ENCODE measurements at regions not wholly inside any gene's neighbourhood (a gene's known extent, or its start where the extent isn't known, plus 50 kb on each side); places are given as distances from the start of the nearest gene placed in this dataset.

GRCh38 chr7:131720703-131721102 lies 164.3 kb upstream of the PODXL start:
- H3K9me3 ChIP-seq (ENCODE audit: low read length): no peaks in the 10 kb centered on the region
- H3K9me2 ChIP-seq (ENCODE audit: low read depth, low read length): no peaks in the 10 kb centered on the region
- H3K4me3 ChIP-seq (ENCODE audit: low read depth, low read length, poor library complexity, severe bottlenecking): no peak overlapping the region
- no peak overlapping the region for H2AFZ ChIP-seq (ENCODE audit: low read length)
- H3K79me2 ChIP-seq (ENCODE audit: insufficient read depth, low read length): no peaks in the 10 kb centered on the region
- H3K27ac ChIP-seq (ENCODE audit: low read depth, low read length, poor library complexity, severe bottlenecking): no peak overlapping the region
- no peaks in the 10 kb centered on the region for H3F3A ChIP-seq (ENCODE audit: insufficient read depth, low read length)
- H3K4me2 ChIP-seq (ENCODE audit: low read length): no peak overlapping the region
- no peak overlapping the region for H3K9ac ChIP-seq (ENCODE audit: low read length)
- no peaks in the 10 kb centered on the region for H3K36me3 ChIP-seq (ENCODE audit: insufficient read depth, low read length)
- H3K27me3 ChIP-seq (ENCODE audit: insufficient read depth, low read length): peaks cover 4% of the 10 kb centered on the region
- TF ChIP-seq CTCF (IDR thresholded peaks at IDR 0.05; ENCODE audit: low read length) (no peak), EZH2 (IDR thresholded peaks at IDR 0.05; ENCODE audit: borderline replicate concordance, low read length) (no peak)
- no peaks in the 10 kb centered on the region for H4K20me1 ChIP-seq (ENCODE audit: insufficient read depth, low read length)
- no peaks in the 10 kb centered on the region for H3K4me1 ChIP-seq (ENCODE audit: insufficient read depth, low read length, severe bottlenecking)

- Histone ChIP-seq H3K36me3 (ENCODE audit: insufficient read depth, low read length) (no peaks in the 10 kb centered on the region), H2AFZ (ENCODE audit: low read length) (no peak overlapping the region), H3K27ac (ENCODE audit: low read depth, low read length, poor library complexity, severe bottlenecking) (no peak overlapping the region), H4K20me1 (ENCODE audit: insufficient read depth, low read length) (no peaks in the 10 kb centered on the region), H3K9me2 (ENCODE audit: low read depth, low read length) (no peaks in the 10 kb centered on the region), H3K4me3 (ENCODE audit: low read depth, low read length, poor library complexity, severe bottlenecking) (no peak overlapping the region), H3K4me1 (ENCODE audit: insufficient read depth, low read length, severe bottlenecking) (no peaks in the 10 kb centered on the region), H3K79me2 (ENCODE audit: insufficient read depth, low read length) (no peaks in the 10 kb centered on the region), H3K9me3 (ENCODE audit: low read length) (no peaks in the 10 kb centered on the region), H3F3A (ENCODE audit: insufficient read depth, low read length) (no peaks in the 10 kb centered on the region), H3K27me3 (ENCODE audit: insufficient read depth, low read length) (no peaks in the 10 kb centered on the region; the same call in 1 of the 2 replicates), H3K4me2 (ENCODE audit: low read length) (no peak overlapping the region), H3K9ac (ENCODE audit: low read length) (no peak overlapping the region)
- TF ChIP-seq CTCF (IDR thresholded peaks at IDR 0.05; ENCODE audit: low read length): no peak
- no peak for TF ChIP-seq EZH2 (IDR thresholded peaks at IDR 0.05; ENCODE audit: borderline replicate concordance, low read length)
Measured at GRCh38 chr7:131717181-131717580, 160.8 kb upstream of the PODXL start.

- Histone ChIP-seq H3K4me1 (ENCODE audit: insufficient read depth, low read length, severe bottlenecking) (no peaks in the 10 kb centered on the region), H3K27ac (ENCODE audit: low read depth, low read length, poor library complexity, severe bottlenecking) (no peak overlapping the region), H4K20me1 (ENCODE audit: insufficient read depth, low read length) (no peaks in the 10 kb centered on the region), H3K79me2 (ENCODE audit: insufficient read depth, low read length) (no peaks in the 10 kb centered on the region), H3K36me3 (ENCODE audit: insufficient read depth, low read length) (no peaks in the 10 kb centered on the region), H3K9ac (ENCODE audit: low read length) (no peak overlapping the region), H3K9me2 (ENCODE audit: low read depth, low read length) (no peaks in the 10 kb centered on the region), H3F3A (ENCODE audit: insufficient read depth, low read length) (no peaks in the 10 kb centered on the region), H3K9me3 (ENCODE audit: low read length) (peaks cover 7% of the 10 kb centered on the region; the same call in 1 of the 2 replicates), H3K4me3 (ENCODE audit: low read depth, low read length, poor library complexity, severe bottlenecking) (no peak overlapping the region), H3K4me2 (ENCODE audit: low read length) (no peak overlapping the region), H2AFZ (ENCODE audit: low read length) (no peak overlapping the region), H3K27me3 (ENCODE audit: insufficient read depth, low read length) (no peaks in the 10 kb centered on the region)
- TF ChIP-seq CTCF (IDR thresholded peaks at IDR 0.05; ENCODE audit: low read length) (no peak), EZH2 (IDR thresholded peaks at IDR 0.05; ENCODE audit: borderline replicate concordance, low read length) (no peak)
Measured at GRCh38 chr7:131699323-131699722, 142.9 kb upstream of the PODXL start.
